CMK (cell line): ENCODE measurements at regions not wholly inside any gene's neighbourhood (a gene's known extent, or its start where the extent isn't known, plus 50 kb on each side); places are given as distances from the start of the nearest gene placed in this dataset.
"Not testable (repeated sequence)": the region's sequence is repeated elsewhere in the genome, so short reads cannot be mapped to it uniquely, and the experiment has no call there.

Experiments
- DNase-seq: peaks from one replicate; pipeline ENCODE4 v3.0.0-alpha.2; 2010; ENCODE audit warnings: low read depth

DNA sequence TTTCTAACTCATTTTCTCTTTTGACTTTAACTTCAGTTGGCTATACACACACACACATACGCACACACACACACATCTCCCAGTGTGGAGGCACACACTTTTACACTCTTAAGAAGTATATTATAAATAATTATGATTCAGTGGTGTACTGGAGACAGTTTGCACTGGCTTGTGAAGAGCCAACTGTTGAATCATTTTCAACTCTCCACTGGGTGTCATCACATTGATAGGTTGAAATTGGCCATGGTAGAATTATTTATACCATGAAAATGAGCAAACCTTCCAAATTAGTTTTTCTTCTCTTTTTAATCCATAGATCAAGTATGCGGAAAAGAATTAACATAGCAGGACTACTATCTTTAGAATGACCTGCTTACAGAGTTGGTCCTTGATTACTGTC lies 407.1 kb downstream of the BMP2 start:
- no peak for DNase-seq

GRCh38 chr20:7175827-7176226 lies 408.3 kb downstream of the BMP2 start:
- DNase-seq: not testable (repeated sequence)

GRCh38 chr20:7178004-7178403 lies 410.5 kb downstream of the BMP2 start:
- no peak for DNase-seq

DNA sequence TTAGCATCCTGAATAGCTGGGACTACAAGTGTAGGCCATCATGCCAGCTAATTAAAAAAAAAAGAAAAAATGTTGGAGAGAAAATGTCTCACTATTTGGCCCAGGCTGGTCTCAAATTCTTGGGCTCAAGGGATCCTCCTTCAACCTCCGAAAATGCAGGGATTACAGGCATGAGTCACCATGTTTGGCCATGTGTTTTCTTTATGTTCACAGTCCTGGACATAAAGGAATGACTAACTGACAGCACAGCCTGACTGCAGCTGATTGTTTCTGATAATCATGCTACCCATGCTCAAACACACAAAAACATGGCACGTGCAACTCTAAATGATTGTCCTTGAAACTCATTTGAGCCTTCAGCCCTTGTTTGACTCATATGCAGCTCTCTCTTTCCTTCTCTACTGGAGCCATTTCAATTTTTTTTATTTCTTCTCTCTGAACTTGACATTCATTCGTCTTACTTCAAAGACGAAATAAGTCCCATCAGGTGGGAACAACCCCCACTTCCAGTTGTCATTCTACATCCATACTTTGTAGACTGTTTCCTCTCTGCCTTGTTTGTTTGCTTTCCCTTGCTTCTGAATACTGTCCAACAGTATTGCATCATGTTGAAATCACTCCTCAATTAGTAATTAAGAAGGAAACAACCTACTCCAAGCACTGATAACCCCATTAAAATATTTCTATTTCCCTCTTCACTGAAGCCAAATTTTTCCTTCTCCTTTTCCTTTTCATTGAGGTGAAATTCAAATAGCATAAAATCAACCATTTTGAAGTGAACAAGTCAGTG lies 413.0 kb downstream of the BMP2 start:
- DNase-seq: no peak

GRCh38 chr20:7189231-7189630 lies 421.7 kb downstream of the BMP2 start:
- no peak for DNase-seq

GRCh38 chr20:7193681-7194080 lies 426.2 kb downstream of the BMP2 start:
- DNase-seq: no peak

- no peak for DNase-seq
Measured at GRCh38 chr20:7195704-7196103, 428.2 kb downstream of the BMP2 start.

DNA sequence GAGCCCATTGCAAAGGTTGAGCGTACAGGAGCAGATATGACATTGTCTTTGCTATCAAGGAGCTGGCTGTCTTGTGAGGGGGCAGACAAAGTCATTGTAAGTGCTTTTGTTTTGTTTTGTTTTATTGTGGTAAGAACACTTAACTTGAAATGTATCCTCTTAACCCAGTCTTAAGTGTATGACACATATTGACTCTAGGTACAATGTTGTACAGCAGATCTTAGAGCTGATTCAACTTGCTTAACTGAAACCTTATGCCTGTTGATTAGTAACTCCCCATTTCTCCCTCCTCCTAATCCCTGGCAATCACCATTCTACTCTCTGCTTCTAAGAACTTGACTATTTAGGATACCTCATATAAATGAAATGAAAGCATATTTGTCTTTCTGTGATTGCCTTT lies 429.0 kb downstream of the BMP2 start:
- no peak for DNase-seq

DNA sequence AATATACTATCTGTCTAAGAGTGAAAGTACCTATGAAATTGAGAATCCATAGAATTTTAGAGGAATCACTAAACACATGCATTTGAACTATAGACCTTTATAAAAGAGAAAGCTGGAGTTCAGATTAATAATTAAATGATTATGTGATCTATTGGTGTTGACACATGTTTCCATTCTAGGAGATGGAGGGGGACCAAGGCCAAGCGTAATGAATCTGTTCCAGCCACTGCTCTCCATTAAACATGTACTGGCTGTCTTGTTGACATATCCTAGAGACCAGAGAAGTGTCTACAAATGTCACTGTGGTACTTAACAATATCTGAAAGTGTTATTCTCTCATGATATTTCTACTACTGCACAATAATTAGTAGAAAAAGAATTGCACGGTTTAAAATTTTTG lies 432.4 kb downstream of the BMP2 start:
- no peak for DNase-seq

DNA sequence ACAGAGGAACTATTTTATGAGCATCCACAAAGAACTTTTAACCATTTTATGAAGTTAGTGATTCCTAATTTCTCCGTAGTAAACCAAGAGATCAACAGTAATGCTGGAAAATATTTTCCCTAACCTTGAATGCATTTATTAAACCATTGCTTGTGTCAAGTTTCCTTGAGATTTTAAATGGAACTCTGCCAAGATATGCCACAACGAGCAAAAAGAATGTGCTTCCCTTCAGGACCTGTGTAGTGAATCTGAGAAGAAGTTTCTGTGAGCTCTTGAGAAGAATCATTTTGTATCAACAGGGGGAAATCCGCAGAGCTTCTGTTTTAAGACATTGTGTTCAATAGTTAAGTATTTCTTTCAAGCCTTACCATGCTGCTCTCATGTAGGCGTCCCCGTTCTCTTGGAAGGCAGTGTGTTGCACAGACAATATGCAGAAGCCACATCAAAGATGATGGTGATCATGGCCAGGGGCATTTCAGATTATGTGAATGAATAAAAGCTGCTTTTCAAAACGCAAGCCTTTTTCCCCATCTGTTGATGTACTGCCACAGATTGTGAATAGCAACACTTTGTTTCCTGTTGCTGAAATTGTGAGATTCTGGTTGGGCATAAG lies 439.8 kb downstream of the BMP2 start:
- DNase-seq: no peak

DNA sequence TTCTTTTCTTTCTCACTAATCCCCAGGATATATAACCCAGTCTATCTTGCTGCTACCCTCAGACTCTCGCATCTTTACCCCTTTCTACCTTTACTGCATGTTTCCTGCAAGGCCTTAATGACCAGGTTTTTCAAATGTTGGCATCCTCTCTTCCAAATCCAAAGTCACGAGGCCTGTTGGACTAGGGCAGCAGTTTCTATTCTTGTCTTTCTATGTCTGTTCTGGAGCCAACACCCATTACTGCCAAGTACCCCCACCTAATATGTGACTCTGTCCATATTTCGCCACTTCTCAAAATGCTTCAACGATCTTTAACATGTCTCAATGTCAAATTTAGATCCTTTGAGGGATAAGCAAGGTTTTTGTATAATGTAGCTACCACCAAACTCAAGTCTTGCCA lies 443.4 kb downstream of the BMP2 start:
- DNase-seq: no peak

GRCh38 chr20:7214081-7214740 lies 446.7 kb downstream of the BMP2 start:
- DNase-seq: no peak

GRCh38 chr20:7217606-7218005 lies 450.1 kb downstream of the BMP2 start:
- DNase-seq: no peak

- no peak for DNase-seq
Measured at GRCh38 chr20:7220755-7221154, 453.3 kb downstream of the BMP2 start.

- DNase-seq: no peak
Measured at GRCh38 chr20:7226156-7226555, 458.7 kb downstream of the BMP2 start.

- no peak for DNase-seq
Measured at GRCh38 chr20:7231303-7231702, 463.8 kb downstream of the BMP2 start.

DNA sequence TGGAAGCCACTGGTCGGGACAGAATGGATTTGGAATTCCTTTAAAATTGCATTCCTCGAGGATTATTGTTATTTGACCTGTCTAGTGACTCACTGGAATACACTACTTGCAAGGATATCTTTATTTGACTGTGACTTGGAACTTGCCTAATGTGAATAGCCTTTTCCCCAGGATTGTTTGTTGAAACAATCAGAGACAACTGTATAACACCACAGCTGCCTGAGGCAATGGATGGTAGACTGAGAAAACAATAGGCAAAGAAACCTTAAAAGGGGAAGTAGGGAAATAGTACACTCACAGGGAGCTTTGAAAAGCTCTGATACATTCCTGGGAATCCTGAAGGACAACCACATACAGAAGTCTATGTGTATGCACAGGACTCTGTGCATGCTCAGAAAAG lies 465.3 kb downstream of the BMP2 start:
- DNase-seq: no peak

DNA sequence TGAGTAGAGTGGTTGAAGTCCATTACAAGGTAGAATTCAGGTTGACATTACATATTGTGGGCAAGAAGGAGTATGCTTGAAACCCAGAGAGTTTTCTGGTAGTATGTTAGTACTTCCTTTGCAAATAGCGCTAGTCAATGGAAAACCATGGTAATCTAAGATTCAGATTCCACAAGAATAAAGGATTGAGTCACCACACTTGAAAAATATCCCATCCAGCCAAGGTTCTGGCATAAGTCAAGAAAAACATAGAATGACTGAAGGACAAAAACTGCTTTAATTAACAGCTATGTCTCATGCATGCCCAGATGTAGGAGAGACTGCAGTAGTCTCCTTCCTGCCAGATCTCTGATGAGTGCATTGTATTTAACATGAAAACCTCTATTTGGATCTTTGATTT lies 469.8 kb downstream of the BMP2 start:
- no peak for DNase-seq

GRCh38 chr20:7240490-7240889 lies 473.0 kb downstream of the BMP2 start:
- no peak for DNase-seq

GRCh38 chr20:7248281-7249201 lies 481.1 kb downstream of the BMP2 start:
- DNase-seq: no peak

DNA sequence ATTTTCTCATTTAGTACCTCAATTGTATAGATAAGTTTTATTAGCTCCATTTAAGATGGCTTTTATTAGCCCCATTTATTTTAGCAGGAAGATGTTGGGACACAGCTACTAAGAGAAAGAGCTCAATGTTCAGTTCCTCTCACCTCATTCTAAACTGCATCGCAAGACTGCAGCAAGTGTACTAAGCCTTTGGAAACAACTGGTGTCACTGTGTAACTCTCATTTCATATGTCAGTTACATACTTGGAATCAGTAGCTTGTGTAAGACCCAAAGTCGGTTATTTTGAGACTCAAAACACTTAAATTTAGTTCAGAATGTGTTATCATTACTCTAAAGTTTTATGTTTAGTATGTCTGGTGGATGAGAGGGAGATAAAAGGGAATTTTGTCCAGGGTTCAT lies 482.9 kb downstream of the BMP2 start:
- no peak for DNase-seq

GRCh38 chr20:7257099-7257498 lies 489.6 kb downstream of the BMP2 start:
- DNase-seq: no peak
